Endothelial cell of umbilical vein (primary cell): ENCODE measurements at regions not wholly inside any gene's neighbourhood (a gene's known extent, or its start where the extent isn't known, plus 50 kb on each side); places are given as distances from the start of the nearest gene placed in this dataset.

Source experiments
- BruUV-seq: library from RNA; stranded (reverse); fragments of 400-500 nt; replicated peaks from 2 replicates; lab custom pipeline; 2021; lab: Mats Ljungman, UMichigan
- CTCF ChIA-PET: fragments of 300-600, 350-600 bp; sonication (Branson Sonifier 250); formaldehyde crosslinking; loops from one replicate; lab custom pipeline; 2021; ENCODE audit warnings: antibody characterized with exemption, inconsistent platforms; lab: Charles Lee
- POLR2A ChIA-PET: fragments of 300-600, 350-600 bp; sonication (Branson Sonifier 250); formaldehyde crosslinking; loops from one replicate; lab custom pipeline; 2021; ENCODE audit warnings: antibody characterized with exemption, inconsistent platforms; lab: Charles Lee
- DNase-seq: peaks from one replicate; pipeline ENCODE4 v3.0.0-alpha.2; 2011; ENCODE audit warnings: low read depth, low spot score
- FAIRE-seq: peaks from 2 replicates; lab custom pipeline; 2011; peaks lifted over from hg19 to GRCh38; lab: Jason Lieb, UNC
- H2AFZ ChIP-seq: 2 replicates; pipeline ENCODE4 v1.6.0; 2012; ENCODE audit warnings: low read depth, low read length, control low read depth, inconsistent platforms
- H3K27ac ChIP-seq: 2 replicates; pipeline ENCODE4 v1.5.1; 2011; ENCODE audit warnings: low read depth, mild to moderate bottlenecking, control low read depth, low read length, moderate library complexity; ENCODE audit not compliant: insufficient read depth
- H3K27me3 ChIP-seq, 2 experiments: 2 replicates each; pipeline versions ENCODE4 v1.6.0 to v1.6.1; 2011; ENCODE audit warnings: low read length in 2 of 2, mixed read lengths in 1 of 2; ENCODE audit not compliant: control insufficient read depth in 2 of 2, insufficient read depth in 2 of 2
- H3K36me3 ChIP-seq, 2 experiments: 2 replicates in 1 of 2; 3 replicates in 1 of 2; pipeline ENCODE4 v1.5.1; 2011; ENCODE audit warnings: low read length in 2 of 2, mild to moderate bottlenecking in 1 of 2, moderate library complexity in 1 of 2; ENCODE audit not compliant: control insufficient read depth in 2 of 2, insufficient read depth in 2 of 2; ENCODE audit errors: extremely low read depth in 1 of 2
- H3K4me1 ChIP-seq: 3 replicates; pipeline ENCODE4 v1.5.1; 2011; ENCODE audit warnings: mild to moderate bottlenecking, low read length; ENCODE audit not compliant: control insufficient read depth, insufficient read depth; ENCODE audit errors: extremely low read depth
- H3K4me2 ChIP-seq: 2 replicates; pipeline ENCODE4 v1.6.1; 2011; ENCODE audit warnings: low read length, control low read depth, mixed read lengths; ENCODE audit not compliant: insufficient read depth
- H3K4me3 ChIP-seq, 3 experiments: fragments of 200-600 bp in 1 of 3; sonication (generic), shearing (Covaris generic) in 1 of 3; replicated peaks in 1 of 3; 2 replicates each; pipeline ENCODE4 v1.5.1; 2011 to 2016; ENCODE audit warnings: control low read depth in 3 of 3, low read length in 3 of 3, mild to moderate bottlenecking in 2 of 3, inconsistent platforms in 1 of 3, low read depth in 1 of 3, moderate library complexity in 1 of 3; ENCODE audit not compliant: insufficient read depth in 1 of 3
- H3K79me2 ChIP-seq: 2 replicates; pipeline ENCODE4 v1.6.0; 2012; ENCODE audit warnings: low read length, inconsistent platforms; ENCODE audit not compliant: control insufficient read depth, insufficient read depth
- H3K9ac ChIP-seq: replicated peaks from 2 replicates; pipeline ENCODE3; 2011; ENCODE audit warnings: low read length, control low read depth; ENCODE audit not compliant: insufficient read depth; ENCODE audit errors: extremely low read depth
- H3K9me1 ChIP-seq: replicated peaks from 3 replicates; pipeline ENCODE4 v1.6.0; 2011; ENCODE audit warnings: mild to moderate bottlenecking, low read length; ENCODE audit not compliant: control insufficient read depth, insufficient read depth; ENCODE audit errors: extremely low read depth
- H3K9me3 ChIP-seq: replicated peaks from 2 replicates; pipeline ENCODE4 v1.5.1; 2012; ENCODE audit warnings: low read length, inconsistent platforms; ENCODE audit not compliant: control insufficient read depth, insufficient read depth
- H4K20me1 ChIP-seq: replicated peaks from 2 replicates; pipeline ENCODE3; 2011; ENCODE audit warnings: mild to moderate bottlenecking, low read length; ENCODE audit not compliant: control insufficient read depth, insufficient read depth; ENCODE audit errors: extremely low read depth
- CTCF ChIP-seq, 2 donors: IDR thresholded peaks; 1 replicate in 1 of 2; 2 replicates in 1 of 2; pipeline ENCODE4 v1.5.1; 2011; ENCODE audit warnings: low read length in 2 of 2, mild to moderate bottlenecking in 2 of 2, moderate library complexity in 2 of 2, control low read depth in 1 of 2, inconsistent platforms in 1 of 2, low read depth in 1 of 2; ENCODE audit not compliant: insufficient read depth in 1 of 2; ENCODE audit errors: extremely low read depth in 1 of 2
- EZH2 ChIP-seq: IDR thresholded peaks from 2 replicates; pipeline ENCODE4 v1.6.1; 2012; ENCODE audit warnings: borderline replicate concordance, low read depth, mild to moderate bottlenecking, moderate library complexity, low read length, inconsistent platforms; ENCODE audit not compliant: severe bottlenecking
- FOS ChIP-seq: IDR thresholded peaks from 2 replicates; pipeline ENCODE4 v1.6.1; 2011; ENCODE audit warnings: mild to moderate bottlenecking, low read length, moderate library complexity, borderline replicate concordance; ENCODE audit not compliant: insufficient read depth
- GATA2 ChIP-seq: IDR thresholded peaks from 2 replicates; pipeline ENCODE4 v1.7.0; 2011; ENCODE audit warnings: low read depth, mild to moderate bottlenecking, moderate library complexity, mixed read lengths, low read length; ENCODE audit not compliant: insufficient read length, insufficient read depth
- JUN ChIP-seq: IDR thresholded peaks from 2 replicates; pipeline ENCODE4 v1.6.1; 2011; ENCODE audit warnings: borderline replicate concordance, low read depth; ENCODE audit not compliant: insufficient read length, insufficient read depth
- MYC ChIP-seq: IDR thresholded peaks from one replicate; pipeline ENCODE4 v1.6.1; 2011; ENCODE audit warnings: mild to moderate bottlenecking, low read depth, low read length
- POLR2A ChIP-seq: IDR thresholded peaks from 2 replicates; pipeline ENCODE4 v1.6.1; 2012; ENCODE audit warnings: low read depth, mild to moderate bottlenecking, control low read depth, low read length
- dilution Hi-C: fragments of 300-500 bp; cut with MboI; formaldehyde crosslinking; loops from one replicate; pipeline ENCODE4 v1.15.0; 2019; ENCODE audit warnings: low sequenced_read_pairs; ENCODE audit not compliant: extremely low pct_ligation_motif_present
- intact Hi-C: fragments of 100-400 bp; cut with micrococcal nuclease; formaldehyde crosslinking; loops from one replicate; pipeline ENCODE4 v1.10.0; 2022

- CTCF ChIA-PET: no interaction called here
- H4K20me1 ChIP-seq: no peaks in the 10 kb centered on the region
- no peak overlapping the region for H3K9ac ChIP-seq
- dilution Hi-C loops (no loop called here), intact Hi-C loops (no loop called here)
- no peaks in the 10 kb centered on the region for H3K36me3 ChIP-seq
- no peaks in the 10 kb centered on the region for H3K79me2 ChIP-seq
- H3K4me2 ChIP-seq: no peak overlapping the region
- no peaks in the 10 kb centered on the region for H3K27me3 ChIP-seq
- no peaks in the 10 kb centered on the region for H3K9me3 ChIP-seq
- no peak overlapping the region for H3K4me3 ChIP-seq
- no peaks in the 10 kb centered on the region for H3K9me1 ChIP-seq
- POLR2A ChIA-PET: no interaction called here
- no peak overlapping the region for H3K27ac ChIP-seq
- no peak for DNase-seq
- H3K4me1 ChIP-seq: no peaks in the 10 kb centered on the region
- TF ChIP-seq FOS (no peak), CTCF (IDR thresholded peaks at IDR 0.05; ENCODE audit: extremely low read depth in 1 of 2, insufficient read depth in 1 of 2, low read depth in 1 of 2, low read length in 2 of 2) (no peak), JUN (no peak), POLR2A (no peak), GATA2 (no peak), MYC (no peak), EZH2 (no peak)
- FAIRE-seq: no peak
- BruUV-seq: no TSS peak
- no peak overlapping the region for H2AFZ ChIP-seq
Observed at GRCh38 chr11:44400431-44400830, 90.5 kb upstream of the ALX4 start.
